ENCODE measurements at regions not wholly inside any gene's neighbourhood (a gene's known extent, or its start where the extent isn't known, plus 50 kb on each side); places are given as distances from the start of the nearest gene placed in this dataset.

DNA sequence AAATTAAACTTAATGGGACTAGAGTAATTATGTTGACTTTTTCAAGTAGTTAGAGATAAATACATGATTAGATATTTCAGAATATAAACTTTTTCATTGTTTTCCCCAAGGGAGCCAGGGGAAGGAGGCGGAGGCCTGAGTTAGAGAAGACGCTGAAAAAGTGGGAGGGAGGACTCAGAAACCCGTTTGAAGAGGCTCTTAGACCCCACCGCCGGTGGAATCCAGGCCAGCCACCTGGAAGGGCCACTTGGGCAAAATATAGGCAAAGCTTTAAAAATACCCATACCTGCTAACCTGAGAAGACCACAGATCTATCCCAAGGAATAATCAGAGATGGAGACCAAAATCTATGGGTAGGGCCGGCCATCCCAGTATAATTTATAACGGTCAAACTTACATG lies 242.6 kb downstream of the PTPRU start:
- TF ChIP-seq POLR2AphosphoS5 (IDR thresholded peaks at IDR 0.05; ENCODE audit: low read depth, low read length) (no peak), POLR2A (IDR thresholded peaks at IDR 0.05; ENCODE audit: low read depth, low read length) (no peak), TAF1 (IDR thresholded peaks at IDR 0.05; ENCODE audit: low read depth, low read length) (no peak), SPI1 (IDR thresholded peaks at IDR 0.05; ENCODE audit: low read depth, low read length) (no peak)
